IMR-90 (cell line): ENCODE measurements at regions not wholly inside any gene's neighbourhood (a gene's known extent, or its start where the extent isn't known, plus 50 kb on each side); places are given as distances from the start of the nearest gene placed in this dataset.

Experiments
- CEBPB ChIP-seq: IDR thresholded peaks from 2 replicates; pipeline ENCODE4 v1.6.1; 2012; ENCODE audit warnings: low read depth, low read length, improper control_type of control experiment
- RAD21 ChIP-seq: IDR thresholded peaks from 2 replicates; pipeline ENCODE4 v1.6.1; 2012; ENCODE audit warnings: low read length, improper control_type of control experiment
- RFX5 ChIP-seq: IDR thresholded peaks from 2 replicates; pipeline ENCODE4 v1.8.0; 2012; ENCODE audit warnings: low read depth, mild to moderate bottlenecking, low read length, moderate library complexity
- TF ChIP-seq, protein P1 (sequence below): conservative IDR thresholded peaks from 2 replicates; pipeline ENCODE4 v1.5.1; 2012; ENCODE audit warnings: mild to moderate bottlenecking, low read depth, low read length, improper control_type of control experiment

DNA sequence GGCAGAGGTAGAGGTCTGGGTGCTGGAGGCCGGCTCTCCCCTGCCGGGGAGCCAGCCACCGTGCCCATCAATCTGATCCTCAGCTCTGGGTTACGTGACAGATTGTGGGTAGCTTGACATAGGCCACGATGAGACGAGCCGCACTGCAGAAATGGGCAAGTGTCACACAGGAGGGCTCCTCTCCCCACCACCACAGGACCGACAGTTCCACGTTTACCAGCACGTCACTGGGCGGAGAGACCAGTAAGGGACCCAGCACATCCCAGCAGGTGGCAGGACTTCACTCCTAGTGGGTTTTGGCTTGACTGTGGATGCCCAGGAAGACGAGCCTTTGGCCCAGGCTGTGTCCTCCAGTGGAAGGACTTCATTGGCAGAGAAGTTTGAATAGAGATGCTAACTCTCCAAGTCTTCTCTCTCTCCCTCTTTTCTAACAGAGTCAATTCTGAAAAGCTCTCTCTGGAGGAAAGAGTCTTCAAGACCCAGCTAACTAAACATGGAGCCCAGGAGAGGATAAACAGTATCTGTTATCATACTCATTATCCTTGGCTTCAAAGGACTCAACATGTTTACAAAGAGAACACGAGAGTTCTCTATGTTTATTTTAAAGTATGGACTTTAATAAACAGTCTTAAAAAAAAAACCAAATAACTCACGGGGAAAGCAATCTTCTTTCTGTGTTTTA is 129.3 kb upstream of the JCAD start:
- TF ChIP-seq, protein P1, sequence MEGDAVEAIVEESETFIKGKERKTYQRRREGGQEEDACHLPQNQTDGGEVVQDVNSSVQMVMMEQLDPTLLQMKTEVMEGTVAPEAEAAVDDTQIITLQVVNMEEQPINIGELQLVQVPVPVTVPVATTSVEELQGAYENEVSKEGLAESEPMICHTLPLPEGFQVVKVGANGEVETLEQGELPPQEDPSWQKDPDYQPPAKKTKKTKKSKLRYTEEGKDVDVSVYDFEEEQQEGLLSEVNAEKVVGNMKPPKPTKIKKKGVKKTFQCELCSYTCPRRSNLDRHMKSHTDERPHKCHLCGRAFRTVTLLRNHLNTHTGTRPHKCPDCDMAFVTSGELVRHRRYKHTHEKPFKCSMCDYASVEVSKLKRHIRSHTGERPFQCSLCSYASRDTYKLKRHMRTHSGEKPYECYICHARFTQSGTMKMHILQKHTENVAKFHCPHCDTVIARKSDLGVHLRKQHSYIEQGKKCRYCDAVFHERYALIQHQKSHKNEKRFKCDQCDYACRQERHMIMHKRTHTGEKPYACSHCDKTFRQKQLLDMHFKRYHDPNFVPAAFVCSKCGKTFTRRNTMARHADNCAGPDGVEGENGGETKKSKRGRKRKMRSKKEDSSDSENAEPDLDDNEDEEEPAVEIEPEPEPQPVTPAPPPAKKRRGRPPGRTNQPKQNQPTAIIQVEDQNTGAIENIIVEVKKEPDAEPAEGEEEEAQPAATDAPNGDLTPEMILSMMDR, result no peak
- TF ChIP-seq CEBPB (no peak), RAD21 (no peak), RFX5 (no peak)
